HG03064 (cell line): ENCODE measurements at regions not wholly inside any gene's neighbourhood (a gene's known extent, or its start where the extent isn't known, plus 50 kb on each side); places are given as distances from the start of the nearest gene placed in this dataset.
"Not testable (repeated sequence)": the region's sequence is repeated elsewhere in the genome, so short reads cannot be mapped to it uniquely, and the experiment has no call there.

Experiments used
- ATAC-seq: cut with Tn5 transposase; IDR thresholded peaks from one replicate; pipeline ENCODE4 v1.9.1; 2021; ENCODE audit warnings: low read depth; ENCODE audit not compliant: unreplicated experiment

DNA sequence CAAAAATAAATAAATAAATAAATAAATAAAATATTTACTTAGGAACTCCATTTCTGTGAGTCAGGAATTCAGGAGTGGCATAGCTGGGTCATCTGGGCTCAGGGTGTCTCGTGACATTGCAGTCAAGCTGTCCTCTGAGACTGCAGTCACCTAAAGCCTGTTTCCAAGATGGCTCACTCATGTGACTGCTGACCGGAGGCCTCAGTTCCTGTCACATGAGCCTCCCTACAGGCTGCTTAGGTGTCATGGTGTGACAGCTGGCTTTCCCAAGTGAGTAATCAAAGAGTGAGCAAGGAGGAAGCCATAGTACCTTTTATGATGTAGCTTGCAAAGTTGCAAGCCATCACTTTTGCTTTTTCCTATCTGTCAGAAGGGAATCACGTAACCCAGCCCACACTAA lies 128.6 kb upstream of the KCTD7 start:
- ATAC-seq = no peak

DNA sequence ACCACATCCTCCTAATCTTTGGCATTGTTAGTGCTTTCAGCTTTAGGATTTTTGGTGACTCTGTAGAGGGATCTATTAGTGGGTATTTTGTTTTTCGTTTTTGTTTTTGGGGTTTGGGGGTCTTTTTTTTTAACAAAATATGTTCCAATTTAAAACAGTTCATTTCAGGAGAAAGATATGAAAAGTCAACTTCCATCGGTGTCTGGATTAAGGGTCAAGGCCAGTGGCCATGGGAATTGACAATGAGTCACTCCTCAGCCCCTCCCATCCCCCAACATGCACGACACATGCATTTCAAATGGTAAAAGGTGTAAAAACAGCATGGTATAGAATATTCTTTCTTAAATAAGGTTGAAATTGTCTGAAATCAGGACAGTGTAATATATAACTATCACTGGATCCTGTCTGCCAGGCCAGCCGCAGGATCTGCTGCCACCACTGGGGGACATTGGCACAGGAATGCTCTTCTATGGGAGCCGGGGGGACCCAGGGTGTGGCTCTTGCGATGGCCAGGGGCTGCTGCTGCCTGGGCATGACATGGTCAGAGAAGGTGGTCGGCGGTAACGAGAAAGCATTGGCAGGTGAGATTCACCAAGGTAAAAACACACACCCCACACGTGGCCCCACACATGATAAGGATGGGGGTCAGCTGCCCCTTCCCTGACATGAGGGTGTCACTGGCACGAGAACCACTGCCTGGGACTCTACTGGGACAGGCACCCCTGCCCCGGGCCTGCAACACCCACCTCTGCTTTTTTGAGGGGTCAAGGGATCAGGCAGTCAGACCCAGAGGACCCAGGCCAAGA lies 126.2 kb upstream of the KCTD7 start:
- no peak for ATAC-seq

DNA sequence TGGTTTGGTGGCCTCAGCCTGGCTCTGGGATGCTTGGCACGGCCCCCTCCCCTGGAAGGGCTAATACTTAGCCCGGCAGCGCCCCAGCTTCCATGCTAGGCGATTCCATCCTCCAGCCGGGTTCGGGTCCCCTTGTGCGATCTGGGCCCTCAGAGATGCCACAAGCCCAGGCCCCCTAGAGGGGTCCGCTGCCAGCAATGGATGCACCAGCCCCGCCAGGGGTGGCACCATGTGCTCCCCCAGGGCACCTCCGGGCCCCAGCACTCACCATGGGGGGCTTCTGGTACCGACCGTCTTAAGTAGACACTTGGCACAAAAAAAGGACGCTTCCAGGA lies 125.7 kb upstream of the KCTD7 start:
- ATAC-seq = no peak

DNA sequence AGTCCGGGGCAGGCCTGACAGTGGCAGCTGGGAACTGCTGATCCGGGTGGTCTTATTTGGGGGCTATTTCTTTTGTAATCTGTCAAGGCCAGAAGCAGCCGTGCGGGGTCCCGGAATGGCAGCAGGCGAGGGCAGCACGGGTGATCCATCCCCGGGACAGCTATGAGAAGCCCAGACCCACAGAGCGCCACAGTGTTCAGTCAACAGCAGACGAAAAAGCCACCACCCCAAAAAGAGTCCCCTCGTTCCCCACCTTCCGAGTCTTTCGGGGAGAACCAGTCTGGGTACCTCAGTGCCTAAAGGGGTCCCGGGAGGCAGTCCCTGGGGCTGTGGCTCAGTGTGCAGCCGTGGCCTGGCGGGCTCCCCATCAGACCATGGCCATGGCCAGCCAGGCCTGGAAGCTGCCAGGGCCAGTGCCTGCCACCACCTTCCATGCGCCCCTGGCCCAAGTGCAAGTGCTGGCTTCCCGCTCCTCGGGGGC lies 125.1 kb upstream of the KCTD7 start:
- ATAC-seq = no peak

DNA sequence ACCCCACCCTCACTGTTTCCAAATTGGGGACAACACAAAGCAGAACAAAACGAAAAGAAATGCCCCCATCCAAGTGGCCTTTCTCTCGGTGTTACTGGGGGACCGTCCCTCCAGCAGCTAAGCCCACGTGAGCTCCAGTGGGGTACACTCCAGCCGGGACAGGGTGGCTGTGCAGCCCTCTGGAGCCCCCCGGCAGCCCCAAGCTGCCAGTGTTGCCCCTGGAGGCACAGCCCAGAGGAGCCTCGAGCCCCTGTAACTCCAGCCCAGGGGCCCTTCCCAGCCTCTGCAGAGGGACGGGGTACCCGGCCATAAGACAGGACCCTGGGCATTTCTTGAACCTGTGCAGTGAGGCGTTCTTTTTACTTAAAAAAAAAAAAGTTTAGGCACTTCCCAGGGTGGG lies 124.5 kb upstream of the KCTD7 start:
- ATAC-seq = no peak

DNA sequence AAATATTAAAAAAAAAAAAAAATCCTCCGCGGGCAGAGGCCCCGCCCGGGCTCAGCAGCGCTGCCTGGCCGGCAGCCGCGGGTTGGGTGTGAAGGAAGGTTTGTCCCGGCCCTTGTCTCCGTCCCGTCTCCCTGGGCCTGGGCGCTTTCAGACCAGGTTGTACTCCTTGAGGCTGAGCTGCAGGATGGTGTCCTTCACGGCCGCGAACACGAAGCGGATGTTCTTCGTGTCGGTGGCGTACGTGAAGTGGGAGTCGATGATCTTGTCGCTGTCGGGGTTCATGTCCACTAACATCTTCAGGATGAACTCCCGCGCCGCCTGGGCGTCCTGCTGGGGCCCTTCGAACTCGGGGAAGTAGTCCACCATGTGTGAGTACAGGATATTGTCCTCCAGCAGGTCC lies 123.7 kb upstream of the KCTD7 start:
- no peak for ATAC-seq

DNA sequence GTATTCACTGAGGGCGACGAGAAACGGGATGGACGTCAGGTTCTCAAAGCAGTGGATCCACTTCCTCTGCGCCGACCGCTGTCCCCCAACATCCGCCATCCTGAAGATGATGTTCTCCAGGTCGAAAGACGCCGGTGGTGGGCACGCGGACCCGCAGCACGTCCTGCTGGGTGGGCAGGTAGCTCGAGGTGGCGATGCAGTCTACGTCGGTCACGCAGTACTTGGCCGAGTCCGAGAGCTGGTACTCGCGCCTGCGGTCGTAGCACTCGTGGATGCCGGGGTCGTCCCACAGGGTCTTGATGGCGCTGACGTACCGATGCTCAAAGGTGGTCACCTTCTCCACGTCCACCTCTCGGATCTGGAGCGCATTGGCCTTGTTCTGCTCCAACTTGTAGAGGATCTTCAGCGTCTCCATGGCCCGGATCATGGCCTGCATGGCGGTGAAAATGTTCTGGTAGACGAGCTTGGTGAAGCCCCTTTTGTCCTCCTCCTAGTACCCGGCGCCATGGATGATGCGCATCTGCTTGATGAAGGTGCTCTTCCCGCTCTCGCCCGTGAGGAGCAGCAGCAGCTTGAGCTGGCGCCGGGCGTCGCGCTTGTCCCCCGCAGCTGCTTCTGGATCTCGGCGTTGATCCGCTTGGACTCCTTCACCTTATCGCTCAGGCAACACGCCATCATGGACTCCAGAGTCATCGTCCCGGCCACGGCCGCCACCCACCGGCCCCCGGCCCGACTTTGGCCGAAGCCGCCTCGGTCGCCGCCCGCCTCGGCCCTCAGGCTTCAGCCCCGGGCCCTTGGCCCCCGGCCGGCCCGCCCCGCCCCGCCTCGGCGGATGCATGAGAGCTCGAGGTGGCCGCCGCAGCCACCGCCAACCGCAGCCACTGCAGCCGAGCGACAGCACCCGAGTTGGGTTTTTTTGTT lies 122.9 kb upstream of the KCTD7 start:
- no peak for ATAC-seq

DNA sequence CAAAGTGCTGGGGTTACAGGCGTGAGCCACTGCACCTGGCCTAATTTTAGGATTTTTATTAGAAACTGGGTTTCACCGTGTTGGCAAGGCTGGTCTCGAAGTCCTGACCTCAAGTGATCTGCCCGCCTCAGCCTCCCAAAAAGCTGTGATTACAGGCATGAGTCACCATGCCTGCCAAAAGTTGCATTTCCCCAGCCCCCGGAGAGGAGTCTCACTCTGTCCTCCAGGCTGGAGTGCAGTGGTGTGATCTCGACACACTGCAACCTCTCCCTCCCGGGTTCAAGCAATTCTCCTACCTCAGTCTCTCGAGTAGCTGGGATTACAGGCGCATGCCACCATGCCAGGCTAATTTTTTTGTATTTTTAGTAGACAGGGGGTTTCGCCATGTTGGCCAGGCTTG lies 122.0 kb upstream of the KCTD7 start:
- ATAC-seq = not testable (repeated sequence)

DNA sequence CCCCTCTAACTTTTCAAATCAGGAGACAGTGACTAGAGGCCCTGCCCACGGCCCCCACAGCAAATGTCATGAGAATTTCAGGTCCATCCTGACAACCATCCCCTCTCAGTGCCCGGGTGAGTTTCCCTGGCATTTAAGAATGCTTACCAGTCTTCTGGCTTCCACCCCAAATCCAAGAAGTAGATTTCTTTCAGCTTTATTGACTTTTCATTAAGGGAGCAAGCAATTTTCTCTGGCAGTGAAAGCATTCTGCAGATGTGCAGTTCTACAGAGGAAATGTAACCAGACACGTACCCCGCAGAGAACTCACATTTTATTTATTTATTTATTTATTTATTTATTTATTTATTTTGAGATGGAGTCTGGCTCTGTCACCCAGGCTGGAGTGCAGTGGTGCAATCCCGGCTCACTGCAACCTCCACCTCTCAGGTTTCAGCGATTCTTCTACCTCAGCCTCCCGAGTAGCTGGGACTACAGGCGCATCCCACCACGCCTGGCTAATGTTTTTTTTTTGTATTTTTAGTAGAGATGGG lies 120.9 kb upstream of the KCTD7 start:
- ATAC-seq = no peak

DNA sequence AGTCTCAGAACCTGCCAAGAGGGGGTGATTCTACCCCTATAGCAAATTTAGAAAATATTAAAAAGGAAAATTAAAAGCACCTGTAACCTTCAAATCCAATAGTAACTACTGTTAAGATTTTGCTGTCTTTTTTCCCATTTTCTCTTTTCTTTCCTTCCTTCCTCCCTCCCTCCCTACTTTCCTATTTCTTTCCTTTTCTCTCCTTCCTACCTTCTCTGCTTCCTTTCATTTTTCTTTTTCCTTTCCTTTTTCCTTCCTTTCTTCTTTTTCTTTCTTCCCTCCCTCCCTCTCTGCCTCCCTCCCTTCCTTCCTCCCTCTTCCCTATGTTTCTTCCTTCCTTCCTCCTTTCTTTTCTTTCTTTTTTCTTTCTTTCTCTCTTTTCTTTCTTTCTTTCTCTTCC lies 120.2 kb upstream of the KCTD7 start:
- ATAC-seq = no peak

DNA sequence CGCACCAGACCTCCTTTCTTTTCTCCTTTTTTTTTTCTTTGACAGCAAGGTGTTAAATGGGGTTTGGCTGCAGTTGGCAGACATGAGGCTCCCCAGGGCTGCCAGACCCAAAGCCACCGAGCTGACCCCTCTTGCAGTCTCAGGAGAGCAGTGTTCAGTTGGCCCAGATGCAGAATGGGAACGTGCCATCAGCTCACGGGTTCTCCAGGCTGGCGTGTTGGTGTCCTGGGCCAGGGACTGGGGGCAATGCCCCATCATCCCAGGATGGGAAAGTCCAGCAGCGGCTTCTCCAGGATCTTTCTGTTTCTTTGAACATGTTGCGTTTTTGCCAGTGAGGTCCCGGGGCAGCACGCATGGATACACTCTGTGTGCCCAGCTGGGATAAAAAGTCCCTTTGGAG lies 114.6 kb upstream of the KCTD7 start:
- ATAC-seq = no peak

DNA sequence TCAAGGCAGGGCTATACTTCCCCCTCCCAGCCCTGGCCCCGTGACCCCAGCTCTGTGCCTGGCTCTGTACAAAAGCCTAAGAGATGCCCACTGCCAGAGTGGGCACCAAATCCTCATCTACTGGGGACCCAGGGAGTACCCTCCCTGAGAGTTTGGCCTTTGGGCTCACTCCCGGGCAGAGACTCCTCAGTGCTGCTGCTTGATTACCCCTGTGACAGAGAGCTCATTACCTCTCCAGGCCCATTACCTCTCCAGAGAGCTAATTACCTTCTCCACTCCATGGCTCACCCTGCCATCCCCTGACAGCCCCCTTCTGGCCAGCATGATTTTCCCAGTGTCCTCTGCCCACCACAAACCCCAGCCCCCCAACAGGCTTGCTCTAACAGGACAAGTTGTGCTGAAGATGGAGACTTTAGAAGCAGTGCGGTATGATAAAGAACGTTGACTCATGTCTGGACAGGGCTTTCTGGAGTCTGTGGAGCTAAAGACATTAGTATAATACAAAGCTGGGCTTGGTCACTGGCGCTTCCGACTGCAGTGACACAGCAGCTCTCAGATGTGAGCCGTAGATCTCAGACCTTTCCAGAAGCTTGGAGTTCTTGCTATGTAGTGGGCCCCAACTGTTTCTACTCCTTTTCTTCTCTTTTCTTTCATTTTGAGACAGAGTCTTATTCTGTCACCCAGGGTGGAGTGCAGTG lies 111.3 kb upstream of the KCTD7 start:
- no peak for ATAC-seq

DNA sequence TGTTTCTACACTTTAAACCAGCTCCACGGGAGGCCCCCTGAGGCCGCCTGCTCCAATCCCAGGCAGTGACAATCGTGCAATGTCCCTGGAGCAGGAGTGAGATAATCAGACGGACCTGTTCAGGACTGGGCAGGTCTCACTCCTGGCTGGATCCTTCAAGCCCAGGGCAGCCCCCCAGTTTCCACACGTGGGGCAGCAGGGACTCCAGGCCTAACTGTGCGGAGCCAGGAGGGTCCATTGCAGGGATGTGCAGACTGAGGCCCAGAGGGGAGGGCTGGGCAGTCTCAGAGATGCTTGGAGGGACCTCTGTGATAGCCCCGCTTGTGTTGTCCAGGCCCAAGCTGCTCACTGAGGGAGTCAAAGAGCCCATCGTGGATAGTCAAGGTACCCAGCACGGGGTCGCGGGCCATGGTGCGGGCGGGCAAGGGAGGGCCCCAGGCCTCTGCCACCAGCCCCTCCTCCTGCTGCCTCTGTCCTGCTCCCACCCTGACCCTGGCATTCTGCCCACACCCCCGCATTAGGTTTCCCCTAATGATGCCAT lies 110.5 kb upstream of the KCTD7 start:
- no peak for ATAC-seq

DNA sequence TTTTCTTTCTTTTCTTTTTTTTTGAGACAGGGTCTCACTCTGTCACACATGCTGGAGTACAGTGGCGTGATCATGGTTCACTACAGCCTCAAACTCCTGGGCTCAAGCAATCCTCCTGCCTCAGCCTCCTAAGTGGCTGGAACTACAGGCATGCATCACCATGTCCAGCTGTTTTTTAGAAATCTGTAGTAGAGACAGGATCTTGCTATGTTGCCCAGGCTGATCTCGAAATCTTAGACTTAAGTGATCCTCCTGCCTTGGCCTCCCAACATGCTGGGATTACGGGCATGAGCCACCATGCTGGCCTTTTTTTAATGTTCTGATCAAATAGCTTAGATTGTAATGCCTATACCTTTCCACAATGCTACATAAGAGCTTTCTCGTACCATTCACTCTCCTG lies 107.0 kb upstream of the KCTD7 start:
- ATAC-seq = no peak

DNA sequence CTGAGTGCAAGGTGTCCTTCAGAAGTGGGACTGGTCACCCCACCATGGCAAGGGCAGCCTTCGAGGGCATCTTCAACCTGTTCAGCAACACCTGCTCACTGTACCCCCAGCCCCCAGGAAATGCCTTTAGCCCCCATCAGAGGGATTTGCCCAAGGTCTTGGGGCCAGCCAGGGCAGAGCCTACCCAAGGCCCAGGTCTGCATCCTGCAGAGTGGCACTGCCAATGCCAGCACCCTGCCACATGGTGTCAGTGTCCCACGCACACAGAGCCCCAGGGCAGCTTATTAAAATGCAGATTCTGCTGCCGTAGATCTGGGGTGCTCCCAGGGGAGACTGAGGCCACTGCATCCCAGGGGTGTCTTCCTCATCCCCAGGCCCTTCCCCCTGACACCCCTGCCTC lies 106.2 kb upstream of the KCTD7 start:
- ATAC-seq = no peak

DNA sequence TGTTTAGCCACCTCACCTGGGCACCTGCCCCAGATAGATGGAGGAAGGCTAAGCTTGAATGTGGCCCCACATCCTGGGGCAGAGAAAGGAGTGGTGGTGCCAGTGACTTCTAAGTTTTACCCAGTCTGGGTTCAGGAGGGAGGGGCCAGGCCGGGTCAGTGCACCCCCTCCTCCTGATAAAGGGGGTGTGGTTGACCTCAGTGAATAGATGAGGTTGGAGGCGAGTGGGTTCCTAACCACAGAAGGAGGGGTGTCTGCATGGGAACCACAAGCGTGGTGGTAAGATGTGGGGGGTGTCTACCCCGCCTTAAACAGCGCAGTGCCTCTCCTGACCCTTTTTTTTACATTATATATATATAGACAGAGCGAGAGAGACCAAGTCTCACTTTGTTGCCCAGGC lies 105.3 kb upstream of the KCTD7 start:
- no peak for ATAC-seq

DNA sequence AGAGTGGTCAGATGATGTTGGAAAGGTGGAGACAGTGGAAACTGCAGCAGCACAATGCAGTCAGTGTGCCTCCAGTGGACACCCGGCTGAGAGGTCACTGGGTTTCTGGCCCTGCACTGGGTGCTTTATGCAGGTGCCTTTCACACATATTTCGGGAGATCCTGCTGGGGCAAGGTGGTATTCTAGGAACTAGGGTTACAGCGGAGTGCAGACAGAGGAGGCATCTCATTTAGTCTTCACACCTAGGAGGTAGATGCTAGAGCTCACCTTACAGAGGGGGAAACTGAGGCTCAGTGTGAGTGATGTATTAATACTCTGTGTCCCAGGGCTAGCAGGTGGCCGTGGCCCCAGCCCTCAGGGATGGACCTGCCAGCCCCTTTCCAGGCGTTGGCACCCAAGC lies 103.9 kb upstream of the KCTD7 start:
- no peak for ATAC-seq

DNA sequence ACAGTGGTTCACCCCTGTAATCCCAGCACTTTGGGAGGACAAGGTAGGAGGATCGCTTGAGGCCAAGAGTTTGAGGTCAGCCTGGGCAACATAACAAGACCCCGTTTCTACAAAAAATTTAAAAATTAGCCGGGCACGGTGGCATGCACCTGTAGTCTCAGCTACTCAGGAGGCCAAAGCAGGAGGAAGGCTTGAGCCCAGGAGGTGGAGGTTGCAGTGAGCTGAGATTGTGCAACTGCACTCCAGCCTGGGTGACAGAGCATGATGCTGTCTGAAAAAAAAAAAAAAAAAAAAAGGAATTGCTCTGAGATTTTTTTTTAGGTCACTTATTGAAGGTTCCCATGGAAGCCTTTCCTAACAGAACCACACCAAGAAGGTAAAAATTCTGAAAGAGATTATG lies 101.9 kb upstream of the KCTD7 start:
- not testable (repeated sequence) for ATAC-seq

DNA sequence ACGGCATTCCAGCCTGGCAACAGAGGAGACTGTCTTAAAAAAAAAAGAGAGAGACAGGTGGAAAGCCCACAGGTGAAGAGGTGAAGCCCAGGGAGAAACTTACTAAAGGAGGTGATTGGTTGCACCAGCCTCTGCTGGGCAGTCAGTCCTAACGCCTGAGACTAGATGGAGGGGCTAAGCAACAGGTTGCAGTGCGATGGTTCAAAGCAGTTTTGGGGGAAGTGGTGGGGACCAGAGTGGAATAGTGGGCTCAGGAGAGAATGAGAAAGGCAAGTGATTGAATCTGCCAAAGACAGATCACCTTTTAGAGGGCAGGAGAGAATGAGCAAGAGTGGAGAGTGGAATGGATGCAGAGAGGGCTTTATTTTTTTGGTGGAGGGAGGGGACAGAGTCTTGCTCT lies 100.0 kb upstream of the KCTD7 start:
- ATAC-seq = no peak

DNA sequence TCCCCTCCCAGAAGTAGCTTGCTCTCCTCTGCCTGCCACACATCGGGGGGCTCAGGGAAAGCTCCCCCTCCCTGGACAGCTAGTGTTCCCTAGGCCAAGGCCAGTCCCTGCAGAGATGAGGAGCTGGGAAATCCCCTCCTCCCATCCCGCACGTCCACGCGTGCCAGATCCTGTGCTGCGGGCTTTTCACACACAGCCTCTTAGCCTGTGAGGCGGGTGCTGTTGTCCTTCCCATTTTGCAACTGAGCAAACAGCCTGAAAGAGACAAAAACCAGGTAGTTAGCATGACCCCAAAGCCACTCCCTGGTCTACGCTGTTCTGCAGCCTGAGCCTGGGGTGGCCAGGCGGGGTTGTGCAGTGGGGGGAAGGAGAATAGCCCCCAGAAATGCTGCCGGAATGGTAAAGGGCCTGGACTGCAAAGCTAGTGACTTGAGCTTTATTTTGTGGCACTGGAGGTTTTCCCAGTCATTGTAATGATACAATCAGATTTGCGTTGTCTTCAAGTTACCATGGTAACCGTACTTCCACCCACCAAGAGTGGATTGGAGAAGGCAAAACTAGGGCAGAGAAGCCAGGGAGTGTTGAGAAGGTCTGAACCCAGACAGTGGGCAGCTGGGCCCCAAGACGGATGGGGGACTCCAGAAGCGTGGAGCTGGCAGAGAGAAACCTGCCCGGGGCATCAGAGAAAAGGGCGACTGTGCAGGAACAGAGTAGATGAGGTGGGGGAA lies 98.6 kb upstream of the KCTD7 start:
- ATAC-seq = no peak
